GM13976 (cell line): ENCODE measurements at regions not wholly inside any gene's neighbourhood (a gene's known extent, or its start where the extent isn't known, plus 50 kb on each side); places are given as distances from the start of the nearest gene placed in this dataset.

Experiments used
- DNase-seq: peaks from one replicate; pipeline ENCODE4 v3.0.0; 2012; ENCODE audit warnings: low spot score
- in situ Hi-C: fragments of 300-500 bp; cut with MboI; formaldehyde crosslinking; loops from one replicate; pipeline ENCODE4 v1.12.0; 2022; ENCODE audit warnings: low sequenced_read_pairs, mixed read lengths, inconsistent platforms; ENCODE audit not compliant: unreplicated experiment
- TF ChIP-seq, protein P1 (sequence below): IDR thresholded peaks from 2 replicates; pipeline ENCODE4 v1.5.1; 2012; ENCODE audit warnings: borderline replicate concordance, mild to moderate bottlenecking; ENCODE audit not compliant: insufficient read depth; ENCODE audit errors: extremely low read depth, missing control alignments, control extremely low read depth

DNA sequence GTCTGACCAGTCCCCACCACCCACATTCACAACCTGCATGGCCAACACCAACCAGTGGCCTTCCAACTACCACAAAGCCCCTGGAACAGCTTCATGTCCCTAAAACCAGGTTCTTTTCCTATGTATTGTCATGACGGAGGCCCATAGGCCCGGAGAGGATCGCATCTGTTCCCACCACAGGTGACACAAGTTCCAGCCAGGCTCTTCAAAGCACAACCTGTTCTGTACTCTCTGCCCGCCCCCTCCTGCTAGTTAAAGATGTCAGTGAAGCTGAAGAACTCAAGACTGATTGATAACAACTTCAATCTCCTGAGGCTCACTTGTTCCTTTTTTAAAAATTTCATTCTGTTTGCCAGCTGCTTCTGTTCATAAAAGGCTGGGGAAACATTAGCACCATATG lies 121.1 kb upstream of the GUCY1A2 start:
- DNase-seq: no peak
- TF ChIP-seq, protein P1, sequence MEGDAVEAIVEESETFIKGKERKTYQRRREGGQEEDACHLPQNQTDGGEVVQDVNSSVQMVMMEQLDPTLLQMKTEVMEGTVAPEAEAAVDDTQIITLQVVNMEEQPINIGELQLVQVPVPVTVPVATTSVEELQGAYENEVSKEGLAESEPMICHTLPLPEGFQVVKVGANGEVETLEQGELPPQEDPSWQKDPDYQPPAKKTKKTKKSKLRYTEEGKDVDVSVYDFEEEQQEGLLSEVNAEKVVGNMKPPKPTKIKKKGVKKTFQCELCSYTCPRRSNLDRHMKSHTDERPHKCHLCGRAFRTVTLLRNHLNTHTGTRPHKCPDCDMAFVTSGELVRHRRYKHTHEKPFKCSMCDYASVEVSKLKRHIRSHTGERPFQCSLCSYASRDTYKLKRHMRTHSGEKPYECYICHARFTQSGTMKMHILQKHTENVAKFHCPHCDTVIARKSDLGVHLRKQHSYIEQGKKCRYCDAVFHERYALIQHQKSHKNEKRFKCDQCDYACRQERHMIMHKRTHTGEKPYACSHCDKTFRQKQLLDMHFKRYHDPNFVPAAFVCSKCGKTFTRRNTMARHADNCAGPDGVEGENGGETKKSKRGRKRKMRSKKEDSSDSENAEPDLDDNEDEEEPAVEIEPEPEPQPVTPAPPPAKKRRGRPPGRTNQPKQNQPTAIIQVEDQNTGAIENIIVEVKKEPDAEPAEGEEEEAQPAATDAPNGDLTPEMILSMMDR: no peak
- in situ Hi-C loops: no loop called here

DNA sequence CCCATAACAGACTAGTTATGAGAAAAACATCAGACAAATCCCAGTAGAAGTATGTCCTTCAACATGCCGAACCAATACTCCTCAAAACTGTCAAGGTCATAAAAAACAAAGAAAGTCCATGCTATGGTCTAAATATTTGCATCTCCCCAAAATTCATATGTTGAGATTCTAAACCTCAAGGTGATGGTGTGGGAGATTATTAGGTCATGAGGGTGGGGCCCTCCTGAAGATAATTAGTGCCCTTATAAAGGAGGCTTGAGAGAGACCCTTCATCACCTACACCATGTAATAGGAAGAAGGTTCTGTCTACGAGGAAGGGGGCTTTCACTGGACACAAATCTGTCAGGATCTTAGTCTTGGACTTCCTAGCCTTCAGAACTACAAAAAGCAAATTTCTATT lies 118.6 kb upstream of the GUCY1A2 start:
- TF ChIP-seq, protein P1: no peak
- in situ Hi-C loops: no loop called here
- no peak for DNase-seq

DNA sequence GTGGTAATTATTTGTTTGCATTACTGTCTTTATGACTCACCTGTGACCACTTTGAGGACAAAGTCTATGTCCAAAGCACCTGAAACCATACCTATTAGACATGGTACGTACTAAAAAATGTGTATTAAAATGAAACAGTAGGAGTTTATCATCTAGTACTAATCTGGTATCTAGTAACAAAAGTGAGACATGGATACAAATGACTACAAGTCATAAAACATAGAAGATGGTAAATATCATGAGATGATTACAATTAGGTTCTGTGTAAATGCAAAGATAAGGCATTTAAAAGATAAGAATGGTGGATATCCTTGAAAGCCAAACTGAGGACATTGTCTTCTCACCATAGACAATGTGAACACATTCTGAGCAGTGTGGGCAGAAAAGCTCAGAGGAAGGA lies 113.5 kb upstream of the GUCY1A2 start:
- TF ChIP-seq, protein P1: no peak
- in situ Hi-C loops: no loop called here
- DNase-seq: no peak

DNA sequence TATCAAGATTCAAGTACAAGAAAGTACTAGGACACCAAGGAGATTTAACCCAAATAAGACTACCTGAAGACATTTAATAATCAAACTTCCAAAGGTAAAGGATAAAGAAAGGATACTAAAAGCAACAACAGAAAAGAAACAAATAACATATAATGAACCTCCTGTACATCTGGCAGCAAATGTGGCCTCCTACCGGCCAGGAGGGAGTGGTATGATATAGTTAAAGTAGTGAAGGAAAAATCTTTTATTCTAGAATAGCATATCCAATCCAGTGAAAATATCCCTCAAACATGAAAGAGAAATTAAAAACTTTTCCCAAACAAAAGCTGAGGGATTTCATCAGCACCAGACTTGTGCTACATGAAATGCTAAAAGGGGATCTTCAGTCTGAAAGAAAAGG lies 104.7 kb upstream of the GUCY1A2 start:
- TF ChIP-seq, protein P1: no peak
- no peak for DNase-seq
- in situ Hi-C loops: no loop called here

DNA sequence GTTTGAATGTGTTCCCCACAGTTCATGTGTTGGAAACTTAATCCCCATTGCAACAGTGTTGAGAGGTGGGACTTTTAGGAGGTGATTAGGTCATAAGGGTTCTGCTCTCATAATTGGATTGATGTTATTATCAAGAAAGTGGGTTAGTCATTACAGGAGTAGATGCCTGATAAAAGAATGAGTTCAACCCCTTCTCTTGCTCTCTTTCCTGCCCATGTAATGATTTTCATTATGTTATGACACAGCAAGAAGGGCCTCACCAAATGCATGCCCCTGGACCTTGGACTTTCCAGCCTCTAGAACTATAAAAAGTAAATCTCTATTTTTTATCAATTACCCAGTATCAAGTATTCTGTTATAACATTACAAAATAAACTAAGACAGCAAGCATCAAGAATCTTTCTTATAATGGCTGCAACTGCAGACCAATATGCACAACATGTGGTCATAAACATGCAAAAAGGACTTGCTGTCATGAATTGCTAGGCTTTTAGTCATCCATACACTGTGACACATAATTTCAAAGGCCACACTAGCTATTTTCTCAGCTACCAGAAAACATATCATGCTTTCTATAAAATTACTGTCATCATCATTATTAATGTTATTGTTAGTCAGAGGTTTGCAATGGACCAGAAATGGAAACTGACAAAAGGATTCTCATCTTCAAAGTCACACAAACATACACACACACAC lies 99.9 kb upstream of the GUCY1A2 start:
- TF ChIP-seq, protein P1: no peak
- DNase-seq: no peak
- in situ Hi-C loops: no loop called here

DNA sequence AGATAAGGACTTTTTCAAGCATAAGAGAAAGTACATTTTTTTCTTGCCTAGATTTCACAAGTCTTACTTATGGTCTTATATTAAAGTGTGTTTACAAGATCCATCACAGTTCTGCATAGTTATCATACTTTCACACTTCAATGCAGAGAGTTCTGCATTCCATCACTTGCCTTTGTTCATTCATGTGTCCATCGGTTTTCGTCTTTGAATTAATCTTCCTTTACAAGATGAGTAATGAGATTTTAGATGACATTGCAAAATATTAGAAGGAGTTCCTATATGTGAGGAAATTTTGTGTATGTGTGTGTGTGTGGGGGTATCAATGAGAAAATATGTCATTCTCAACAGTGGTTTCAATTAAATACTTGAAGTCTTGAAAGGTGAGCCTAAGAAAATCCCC lies 98.1 kb upstream of the GUCY1A2 start:
- no peak for DNase-seq
- TF ChIP-seq, protein P1: no peak
- in situ Hi-C loops: no loop called here

DNA sequence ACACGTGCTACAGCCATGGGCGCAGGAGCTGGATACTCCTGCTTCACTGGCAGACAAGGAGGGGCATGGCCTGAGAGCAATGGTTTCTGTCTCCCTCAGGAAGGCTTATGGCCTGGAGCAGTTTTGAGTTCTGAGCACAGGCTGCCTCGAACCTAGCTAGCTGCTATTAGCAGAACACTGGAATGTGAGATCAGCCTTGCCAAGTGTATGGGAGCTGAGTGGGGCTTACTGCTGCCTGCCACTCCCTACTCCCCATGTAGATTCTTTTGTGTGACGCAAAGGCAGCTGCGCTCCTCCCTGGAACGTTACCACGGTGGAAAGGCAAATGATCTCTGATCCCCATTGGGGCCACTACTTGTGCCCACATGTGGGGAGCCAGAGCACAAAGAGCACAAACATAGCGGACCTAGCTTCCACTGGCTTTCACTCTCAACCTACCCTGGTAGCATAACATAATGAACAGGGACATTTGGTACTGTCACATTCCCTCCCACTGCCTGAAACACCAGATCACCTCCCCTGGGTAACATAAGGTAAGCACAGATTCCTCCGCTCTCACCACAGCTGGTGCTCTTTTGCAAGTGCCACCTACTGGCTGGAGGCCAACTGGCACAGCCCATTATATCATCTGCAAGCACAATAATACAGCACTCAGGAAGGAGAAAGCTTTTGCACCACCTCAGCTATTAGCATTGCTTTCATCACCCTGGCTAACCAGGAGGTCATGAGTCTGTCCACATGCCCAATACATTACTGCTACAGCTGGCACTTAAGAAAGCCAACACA lies 84.6 kb upstream of the GUCY1A2 start:
- TF ChIP-seq, protein P1: no peak
- in situ Hi-C loops: no loop called here
- DNase-seq: no peak
